ENCODE measurements at regions not wholly inside any gene's neighbourhood (a gene's known extent, or its start where the extent isn't known, plus 50 kb on each side); places are given as distances from the start of the nearest gene placed in this dataset.

- no peak overlapping the region for H2AFZ ChIP-seq (ENCODE audit: low read depth, low read length, poor library complexity, severe bottlenecking)
- H3K9ac ChIP-seq (ENCODE audit: low read length) = no peak overlapping the region
- no peak for DNase-seq (ENCODE audit: low read depth, low spot score)
- H4K20me1 ChIP-seq (ENCODE audit: insufficient read depth) = no peaks in the 10 kb centered on the region
- no peaks in the 10 kb centered on the region for H3K79me2 ChIP-seq (ENCODE audit: insufficient read depth, low read length)
- no peak overlapping the region for H3K4me2 ChIP-seq (ENCODE audit: low read length)
- H3K36me3 ChIP-seq (ENCODE audit: control insufficient read depth in 1 of 2, insufficient read depth in 2 of 2, low read length in 2 of 2) = no peaks in the 10 kb centered on the region
- RAD21 ChIA-PET (ENCODE audit: low non-redundant PET in 1 of 2, low total read pairs in 2 of 2, uncharacterized antibody in 2 of 2, unreplicated experiment in 2 of 2) = no interaction called here
- no peak overlapping the region for H3K27ac ChIP-seq (ENCODE audit: low read depth, low read length)
- H3K9me3 ChIP-seq (ENCODE audit: control insufficient read depth in 1 of 2, insufficient read depth in 1 of 2, low read depth in 1 of 2, low read length in 2 of 2) = no peaks in the 10 kb centered on the region
- CTCF ChIA-PET = no interaction called here
- peaks cover 31% of the 10 kb centered on the region; the same call in 1 of the 2 replicates for H3K27me3 ChIP-seq (ENCODE audit: insufficient read depth, low read length)
- POLR2A ChIA-PET = no interaction called here
- no peaks in the 10 kb centered on the region for H3K9me2 ChIP-seq (ENCODE audit: insufficient read depth)
- intact Hi-C loops (cut with micrococcal nuclease) = no loop called here
- BruUV-seq (replicated peaks) = no TSS peak
- no peak overlapping the region for H3K4me3 ChIP-seq (replicated peaks in 1 of 2; ENCODE audit: low read depth in 1 of 2, low read length in 2 of 2)
- H3K4me1 ChIP-seq (ENCODE audit: control insufficient read depth in 1 of 2, insufficient read depth in 2 of 2, low read length in 2 of 2) = no peaks in the 10 kb centered on the region
- no peak for ATAC-seq
- TF ChIP-seq CEBPB (IDR thresholded peaks at IDR 0.05; ENCODE audit: low read depth) = no peak
- TF ChIP-seq EZH2 (IDR thresholded peaks at IDR 0.05) = no peak
- no peak for TF ChIP-seq CBX3 (IDR thresholded peaks at IDR 0.05; ENCODE audit: low read depth)
- TF ChIP-seq TCF7L2 (IDR thresholded peaks at IDR 0.05; ENCODE audit: borderline replicate concordance, extremely low read depth, insufficient read depth, insufficient read length) = no peak
- no peak for TF ChIP-seq SRF (IDR thresholded peaks at IDR 0.05; ENCODE audit: low read depth)
- TF ChIP-seq YY1 (IDR thresholded peaks at IDR 0.05; ENCODE audit: extremely low read depth, insufficient replicate concordance, low read depth, low read length) = no peak
- TF ChIP-seq ZBTB33 (IDR thresholded peaks at IDR 0.05; ENCODE audit: extremely low read depth, insufficient replicate concordance, low read length) = no peak
- TF ChIP-seq ZFX (IDR thresholded peaks at IDR 0.05) = no peak
- TF ChIP-seq MAX (IDR thresholded peaks at IDR 0.05) = no peak
- no peak for TF ChIP-seq JUND (IDR thresholded peaks at IDR 0.05)
- no peak for TF ChIP-seq SIN3A (IDR thresholded peaks at IDR 0.05; ENCODE audit: low read depth)
- no peak for TF ChIP-seq FOSL1 (IDR thresholded peaks at IDR 0.05; ENCODE audit: low read depth)
- TF ChIP-seq EZH2phosphoT487 (IDR thresholded peaks at IDR 0.05; ENCODE audit: borderline replicate concordance) = no peak
- no peak for TF ChIP-seq REST (IDR thresholded peaks at IDR 0.05; ENCODE audit: low read depth)
- no peak for TF ChIP-seq ZNF274 (IDR thresholded peaks at IDR 0.05; ENCODE audit: low read depth, low read length)
- TF ChIP-seq ELF1 (IDR thresholded peaks at IDR 0.05; ENCODE audit: borderline replicate concordance, low read depth) = no peak
Observed at GRCh38 chr16:48905632-48906505, 295.9 kb upstream of the N4BP1 start.
